Breast epithelium (tissue), 4 donors: ENCODE measurements at regions not wholly inside any gene's neighbourhood (a gene's known extent, or its start where the extent isn't known, plus 50 kb on each side); places are given as distances from the start of the nearest gene placed in this dataset.

ENCODE experiments used
- DNase-seq, 2 donors: peaks; one replicate each; pipeline ENCODE4 v3.0.0-alpha.2; 2019; ENCODE audit warnings: low spot score in 2 of 2
- H3K27ac ChIP-seq, 2 donors: fragments of 200-600 bp; sonication (generic) in 1 of 2; one replicate each; pipeline ENCODE4 v1.5.1; 2016 to 2019; ENCODE audit warnings: mild to moderate bottlenecking in 1 of 2
- H3K27me3 ChIP-seq, 2 donors: fragments of 200-600 bp; sonication (generic) in 1 of 2; one replicate each; pipeline versions ENCODE4 v1.5.1 to v1.6.0; 2017 to 2019; ENCODE audit warnings: control low read depth in 1 of 2, mild to moderate bottlenecking in 1 of 2
- H3K36me3 ChIP-seq: fragments of 200-600 bp; one replicate; pipeline ENCODE4 v1.5.1; 2019
- H3K4me1 ChIP-seq, 2 donors: fragments of 200-600 bp; sonication (generic); one replicate each; pipeline ENCODE4 v1.5.1; 2016 to 2019; ENCODE audit warnings: control low read depth in 1 of 2
- H3K4me3 ChIP-seq, 3 donors: fragments of 200-600 bp; sonication (generic); 1 replicate in 2 of 3; 2 replicates in 1 of 3; pipeline ENCODE4 v1.5.1; 2016 to 2019; ENCODE audit warnings: mild to moderate bottlenecking in 3 of 3, moderate library complexity in 2 of 3
- H3K9me3 ChIP-seq, 2 donors: fragments of 200-600 bp; sonication (generic) in 1 of 2; one replicate each; pipeline ENCODE4 v1.5.1; 2016 to 2019; ENCODE audit warnings: control low read depth in 1 of 2
- CTCF ChIP-seq, 3 donors: fragments of 450-650 bp; IDR thresholded peaks; one replicate each; pipeline ENCODE4 v1.5.1; 2016 to 2017; ENCODE audit warnings: antibody characterized with exemption in 3 of 3, mild to moderate bottlenecking in 3 of 3, moderate library complexity in 3 of 3
- POLR2A ChIP-seq: fragments of 450-650 bp; IDR thresholded peaks from one replicate; pipeline ENCODE4 v1.6.1; 2016; ENCODE audit warnings: antibody characterized with exemption, mild to moderate bottlenecking, moderate library complexity
- POLR2AphosphoS5 ChIP-seq, 3 donors: sonication (generic); formaldehyde crosslinking; IDR thresholded peaks; one replicate each; pipeline ENCODE4 v1.6.1; 2017; ENCODE audit warnings: antibody characterized with exemption in 3 of 3
- intact Hi-C: fragments of 100-400 bp; cut with DNase I; formaldehyde crosslinking; loops from one replicate; pipeline ENCODE4 v1.15.1; 2023; ENCODE audit warnings: low total_unique reads

- Histone ChIP-seq H3K4me1 (no peaks in the 10 kb centered on the region), H3K36me3 (no peaks in the 10 kb centered on the region), H3K27ac (no peak overlapping the region), H3K4me3 (no peak overlapping the region), H3K9me3 (no peaks in the 10 kb centered on the region), H3K27me3 (no peaks in the 10 kb centered on the region)
- TF ChIP-seq POLR2AphosphoS5 (IDR thresholded peaks at IDR 0.05) (no peak), CTCF (IDR thresholded peaks at IDR 0.05) (no peak), POLR2A (no peak)
- no peak for DNase-seq
- intact Hi-C loops, result no loop called here
These were observed 1006.9 kb downstream of the CDH9 start for GRCh38 chr5:26031481-26031880.

DNA sequence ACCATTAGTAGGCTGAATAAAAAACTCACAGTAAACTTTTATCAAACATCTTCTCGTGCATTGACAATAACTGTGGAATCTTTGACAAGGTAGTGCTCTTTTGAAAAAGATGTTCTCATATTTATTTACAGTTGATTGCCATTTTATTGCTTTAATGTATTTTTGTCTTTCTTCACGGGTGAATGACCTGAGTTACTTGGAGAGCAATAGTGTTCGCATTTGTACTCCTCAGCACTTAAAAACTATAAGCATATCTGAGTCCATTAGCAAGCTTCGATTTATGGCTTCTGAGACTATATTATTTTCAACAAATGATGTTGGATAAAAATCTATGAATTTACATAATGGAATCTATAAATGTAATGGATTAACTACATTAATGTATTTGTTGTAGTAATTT is 1012.3 kb downstream of the CDH9 start:
- TF ChIP-seq POLR2AphosphoS5 (IDR thresholded peaks at IDR 0.05), result no peak
- TF ChIP-seq POLR2A, result no peak
- TF ChIP-seq CTCF (IDR thresholded peaks at IDR 0.05), result no peak
- DNase-seq, result no peak
- Histone ChIP-seq H3K27me3 (no peaks in the 10 kb centered on the region), H3K27ac (no peak overlapping the region), H3K4me3 (no peak overlapping the region), H3K9me3 (no peaks in the 10 kb centered on the region), H3K36me3 (no peaks in the 10 kb centered on the region), H3K4me1 (no peaks in the 10 kb centered on the region)
- intact Hi-C loops, result no loop called here

GRCh38 chr5:26024774-26025173 is 1013.6 kb downstream of the CDH9 start:
- intact Hi-C loops, result no loop called here

GRCh38 chr5:26023361-26023760 is 1015.0 kb downstream of the CDH9 start:
- intact Hi-C loops, result no loop called here
- H3K27me3 ChIP-seq, result no peaks in the 10 kb centered on the region
- H3K9me3 ChIP-seq, result no peaks in the 10 kb centered on the region
- H3K27ac ChIP-seq, result no peak overlapping the region
- DNase-seq, result no peak
- H3K4me1 ChIP-seq, result no peaks in the 10 kb centered on the region
- TF ChIP-seq POLR2AphosphoS5 (IDR thresholded peaks at IDR 0.05) (no peak), POLR2A (no peak), CTCF (IDR thresholded peaks at IDR 0.05) (no peak)
- no peak overlapping the region for H3K4me3 ChIP-seq
- H3K36me3 ChIP-seq, result no peaks in the 10 kb centered on the region

More at GRCh38 chr5:26024774-26025173, 1013.6 kb downstream of the CDH9 start:
- no peak overlapping the region for H3K4me3 ChIP-seq
- TF ChIP-seq POLR2A (no peak), POLR2AphosphoS5 (IDR thresholded peaks at IDR 0.05) (no peak), CTCF (IDR thresholded peaks at IDR 0.05) (no peak)
- no peak overlapping the region for H3K27ac ChIP-seq
- no peaks in the 10 kb centered on the region for H3K9me3 ChIP-seq
- no peaks in the 10 kb centered on the region for H3K27me3 ChIP-seq
- H3K36me3 ChIP-seq, result no peaks in the 10 kb centered on the region
- H3K4me1 ChIP-seq, result no peaks in the 10 kb centered on the region
- no peak for DNase-seq

GRCh38 chr5:26014206-26014605 is 1024.2 kb downstream of the CDH9 start:
- H3K27ac ChIP-seq, result no peak overlapping the region
- no peaks in the 10 kb centered on the region for H3K4me1 ChIP-seq
- no peaks in the 10 kb centered on the region for H3K27me3 ChIP-seq
- intact Hi-C loops, result loop anchor here (5.0 kb wide), 1 partner anchor 402 kb away; no protein-coding TSS in a partner anchor
- no peaks in the 10 kb centered on the region for H3K36me3 ChIP-seq
- no peak for TF ChIP-seq CTCF (IDR thresholded peaks at IDR 0.05)
- no peak overlapping the region for H3K4me3 ChIP-seq
- no peak for DNase-seq
- H3K9me3 ChIP-seq, result no peaks in the 10 kb centered on the region
